NCI-H2081 (cell line): ENCODE measurements at regions not wholly inside any gene's neighbourhood (a gene's known extent, or its start where the extent isn't known, plus 50 kb on each side); places are given as distances from the start of the nearest gene placed in this dataset.

Experiments used
- DNase-seq, 2 experiments: peaks; one replicate each; lab custom pipeline; 2025; lab: John Stamatoyannopoulos, UW

DNA sequence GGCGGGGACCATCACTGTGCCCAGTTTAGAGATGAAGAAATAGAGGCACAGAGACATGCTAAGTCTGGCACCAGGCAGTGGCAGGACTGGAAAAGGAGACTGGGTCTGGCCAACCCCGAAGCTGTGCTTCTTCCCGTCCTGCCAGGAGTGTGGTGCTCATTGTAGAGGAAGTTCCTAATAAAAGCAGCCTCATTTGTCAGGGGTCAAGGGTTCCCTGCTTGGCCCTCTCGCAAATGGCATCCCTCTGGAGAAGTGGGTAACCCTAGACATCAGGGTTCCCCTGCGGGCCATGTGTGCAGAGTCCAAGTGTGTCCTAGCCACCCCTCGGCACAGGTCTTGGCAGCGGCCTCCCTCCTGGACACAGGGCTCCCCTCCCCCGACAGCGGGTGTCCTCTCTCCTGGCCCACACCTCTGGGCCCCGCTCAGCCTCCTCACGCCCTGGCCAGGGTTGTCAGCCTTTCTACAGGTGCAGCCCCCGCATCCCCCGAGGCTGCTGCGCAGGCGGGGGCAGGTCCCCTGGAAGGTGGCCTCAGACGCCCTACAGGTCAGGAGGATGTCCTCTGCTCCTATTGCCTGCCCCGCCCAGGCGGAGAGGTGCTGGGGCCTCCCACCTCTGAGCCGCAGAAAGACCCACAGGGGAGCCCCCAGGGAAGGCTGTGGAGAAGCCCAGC is 61.8 kb upstream of the PRR20G start:
- no peak for DNase-seq

DNA sequence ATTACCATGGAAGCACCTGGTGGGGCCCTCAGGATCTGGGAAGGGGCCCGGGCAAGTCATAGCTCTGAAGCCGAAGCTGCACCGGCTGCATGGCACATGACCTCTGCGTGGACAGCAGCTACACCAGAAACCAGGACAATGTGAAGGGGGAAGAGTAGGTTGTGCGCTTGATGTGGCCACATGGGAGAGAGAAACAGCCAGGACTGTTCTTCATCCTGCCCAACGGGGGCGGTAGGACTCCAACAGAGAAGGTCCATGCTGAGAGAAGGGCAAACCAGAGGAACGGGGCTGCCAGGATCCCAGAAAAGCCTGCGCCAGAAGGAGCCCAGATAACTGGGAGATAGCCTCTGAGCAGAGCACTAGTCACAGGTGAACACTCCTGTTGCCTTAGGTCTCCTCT is 54.9 kb upstream of the PRR20G start:
- DNase-seq = no peak

GRCh38 chr3:127339928-127340861 is 52.3 kb upstream of the PRR20G start:
- DNase-seq = no peak

DNA sequence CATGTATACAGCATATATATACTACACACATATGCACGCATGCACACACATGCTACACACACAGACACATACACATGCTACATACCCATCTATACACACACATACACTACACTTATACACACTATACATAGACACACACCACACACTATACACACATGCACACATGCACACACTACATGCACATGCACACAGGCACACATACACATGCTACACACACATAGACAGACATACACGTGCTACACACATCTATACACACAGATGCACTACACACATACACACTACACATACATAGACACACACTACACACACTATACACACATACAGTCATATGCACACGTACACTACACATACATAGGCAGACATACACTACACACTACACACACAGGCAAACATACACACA is 51.2 kb upstream of the PRR20G start:
- no peak for DNase-seq

- DNase-seq = no peak
Observed at GRCh38 chr3:127337911-127338531, 50.2 kb upstream of the PRR20G start.
